ENCODE measurements at regions not wholly inside any gene's neighbourhood (a gene's known extent, or its start where the extent isn't known, plus 50 kb on each side); places are given as distances from the start of the nearest gene placed in this dataset.

DNA sequence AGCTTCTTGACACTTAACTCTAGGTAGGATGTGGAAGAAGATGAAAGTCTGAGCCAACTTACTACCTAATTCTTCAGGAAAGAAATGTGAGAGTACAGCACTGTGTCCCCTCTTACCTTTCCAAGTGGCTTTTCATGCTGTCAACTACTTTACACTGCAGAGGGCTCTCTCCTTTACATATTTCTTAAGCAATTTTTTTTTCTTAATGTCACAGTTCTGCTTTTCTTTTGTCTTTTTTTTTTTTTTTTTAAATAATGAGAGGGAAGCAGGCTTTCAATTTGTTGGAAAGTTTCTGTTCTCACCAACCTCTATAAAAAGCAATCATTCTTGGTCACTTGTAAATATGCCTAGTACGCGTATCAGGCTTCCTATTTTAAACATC lies 212.7 kb upstream of the MIR17HG start:
- Histone ChIP-seq H3K27ac (no peak overlapping the region), H3K36me3 (no peaks in the 10 kb centered on the region), H3K9me3 (no peaks in the 10 kb centered on the region), H3K4me3 (no peak overlapping the region), H3K27me3 (no peaks in the 10 kb centered on the region), H3K4me1 (no peaks in the 10 kb centered on the region)
- TF ChIP-seq POLR2AphosphoS5 (IDR thresholded peaks at IDR 0.05), result no peak
- TF ChIP-seq POLR2A (IDR thresholded peaks at IDR 0.05), result no peak
- no peak for TF ChIP-seq EP300 (IDR thresholded peaks at IDR 0.05)
- TF ChIP-seq, protein P1, sequence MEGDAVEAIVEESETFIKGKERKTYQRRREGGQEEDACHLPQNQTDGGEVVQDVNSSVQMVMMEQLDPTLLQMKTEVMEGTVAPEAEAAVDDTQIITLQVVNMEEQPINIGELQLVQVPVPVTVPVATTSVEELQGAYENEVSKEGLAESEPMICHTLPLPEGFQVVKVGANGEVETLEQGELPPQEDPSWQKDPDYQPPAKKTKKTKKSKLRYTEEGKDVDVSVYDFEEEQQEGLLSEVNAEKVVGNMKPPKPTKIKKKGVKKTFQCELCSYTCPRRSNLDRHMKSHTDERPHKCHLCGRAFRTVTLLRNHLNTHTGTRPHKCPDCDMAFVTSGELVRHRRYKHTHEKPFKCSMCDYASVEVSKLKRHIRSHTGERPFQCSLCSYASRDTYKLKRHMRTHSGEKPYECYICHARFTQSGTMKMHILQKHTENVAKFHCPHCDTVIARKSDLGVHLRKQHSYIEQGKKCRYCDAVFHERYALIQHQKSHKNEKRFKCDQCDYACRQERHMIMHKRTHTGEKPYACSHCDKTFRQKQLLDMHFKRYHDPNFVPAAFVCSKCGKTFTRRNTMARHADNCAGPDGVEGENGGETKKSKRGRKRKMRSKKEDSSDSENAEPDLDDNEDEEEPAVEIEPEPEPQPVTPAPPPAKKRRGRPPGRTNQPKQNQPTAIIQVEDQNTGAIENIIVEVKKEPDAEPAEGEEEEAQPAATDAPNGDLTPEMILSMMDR (IDR thresholded peaks at IDR 0.05), result no peak
- WGBS, 2 donors (ENCODE audit: low coverage in 1 of 2), result 35 to 71% methylated on average over 2 of the region's 2 CpGs
- ATAC-seq, result no peak

DNA sequence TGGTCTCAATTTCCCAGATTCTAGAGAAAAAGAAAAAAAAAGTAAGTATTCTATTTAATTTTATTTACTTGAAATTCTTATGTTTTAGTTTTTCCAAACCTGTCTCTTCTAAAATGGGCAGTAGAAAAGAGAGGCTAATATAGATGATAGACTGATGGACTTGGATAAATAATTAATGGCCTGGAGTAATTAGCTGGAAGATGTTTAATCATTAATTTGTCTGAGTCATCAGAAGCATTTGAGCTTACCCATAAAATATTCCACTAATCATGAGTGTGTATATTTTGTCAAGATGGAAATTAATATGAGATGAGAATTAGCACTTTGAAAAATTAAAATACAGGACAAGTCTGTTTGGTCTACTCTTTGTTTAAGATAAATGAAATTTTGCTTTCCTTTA lies 212.1 kb upstream of the MIR17HG start:
- H3K27ac ChIP-seq, result no peak overlapping the region
- no peaks in the 10 kb centered on the region for H3K36me3 ChIP-seq
- TF ChIP-seq POLR2A (IDR thresholded peaks at IDR 0.05) (no peak), POLR2AphosphoS5 (IDR thresholded peaks at IDR 0.05) (no peak), EP300 (IDR thresholded peaks at IDR 0.05) (no peak)
- TF ChIP-seq, protein P1 (IDR thresholded peaks at IDR 0.05), result no peak
- H3K4me3 ChIP-seq, result no peak overlapping the region
- H3K9me3 ChIP-seq, result no peaks in the 10 kb centered on the region
- no peak for ATAC-seq
- H3K4me1 ChIP-seq, result no peaks in the 10 kb centered on the region
- no peaks in the 10 kb centered on the region for H3K27me3 ChIP-seq

DNA sequence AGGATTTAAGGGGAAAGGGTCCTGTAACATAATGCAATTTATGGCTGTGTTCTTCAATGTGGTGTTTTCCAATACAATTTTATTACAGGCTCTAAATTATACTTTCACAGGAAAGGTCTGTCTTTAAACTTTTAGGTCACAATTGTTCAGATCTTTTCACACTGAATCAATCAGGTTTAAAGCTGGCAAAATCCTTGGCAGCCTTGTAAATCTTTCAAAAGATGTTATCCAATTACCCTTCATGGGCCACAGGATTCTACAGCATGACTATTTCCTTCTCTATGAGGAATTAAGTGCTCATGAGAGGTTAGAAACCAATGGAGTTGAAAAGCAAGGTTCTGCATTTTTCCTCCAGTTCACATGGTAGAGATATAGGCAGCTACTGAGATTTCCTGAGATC lies 211.5 kb upstream of the MIR17HG start:
- H3K9me3 ChIP-seq, result no peaks in the 10 kb centered on the region
- H3K27ac ChIP-seq, result no peak overlapping the region
- TF ChIP-seq POLR2AphosphoS5 (IDR thresholded peaks at IDR 0.05), result no peak
- TF ChIP-seq EP300 (IDR thresholded peaks at IDR 0.05), result no peak
- TF ChIP-seq, protein P1 (IDR thresholded peaks at IDR 0.05), result no peak
- TF ChIP-seq POLR2A (IDR thresholded peaks at IDR 0.05), result no peak
- no peak for ATAC-seq
- no peaks in the 10 kb centered on the region for H3K4me1 ChIP-seq
- H3K4me3 ChIP-seq, result no peak overlapping the region
- H3K27me3 ChIP-seq, result no peaks in the 10 kb centered on the region
- no peaks in the 10 kb centered on the region for H3K36me3 ChIP-seq

DNA sequence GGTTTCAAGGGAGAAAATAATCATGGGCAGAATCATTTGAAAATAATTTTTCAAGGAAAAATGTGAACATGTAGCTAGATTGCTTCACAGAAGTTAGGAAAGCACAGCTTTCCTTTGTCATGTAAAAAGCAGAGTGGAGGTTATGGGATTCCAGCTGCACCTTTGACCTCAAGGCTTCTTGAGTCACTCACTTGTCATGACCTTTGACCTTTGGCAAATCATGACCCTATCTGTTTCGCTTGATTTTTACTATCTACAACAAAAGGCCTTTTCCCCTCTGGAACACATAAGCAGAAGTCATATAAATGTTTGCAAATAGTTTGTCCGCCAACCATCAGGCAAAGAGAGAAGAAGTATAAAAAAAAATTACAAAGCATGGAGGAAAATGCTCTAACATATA lies 210.7 kb upstream of the MIR17HG start:
- Histone ChIP-seq H3K4me3 (no peak overlapping the region), H3K9me3 (no peaks in the 10 kb centered on the region), H3K27ac (no peak overlapping the region), H3K27me3 (peaks cover 4% of the 10 kb centered on the region), H3K4me1 (no peaks in the 10 kb centered on the region), H3K36me3 (no peaks in the 10 kb centered on the region)
- TF ChIP-seq EP300 (IDR thresholded peaks at IDR 0.05) (no peak), POLR2A (IDR thresholded peaks at IDR 0.05) (no peak), POLR2AphosphoS5 (IDR thresholded peaks at IDR 0.05) (no peak)
- TF ChIP-seq, protein P1 (IDR thresholded peaks at IDR 0.05), result no peak
- WGBS, 2 donors (ENCODE audit: low coverage in 1 of 2), result 75 to 94% methylated on average over 2 of the region's 2 CpGs
- no peak for ATAC-seq

DNA sequence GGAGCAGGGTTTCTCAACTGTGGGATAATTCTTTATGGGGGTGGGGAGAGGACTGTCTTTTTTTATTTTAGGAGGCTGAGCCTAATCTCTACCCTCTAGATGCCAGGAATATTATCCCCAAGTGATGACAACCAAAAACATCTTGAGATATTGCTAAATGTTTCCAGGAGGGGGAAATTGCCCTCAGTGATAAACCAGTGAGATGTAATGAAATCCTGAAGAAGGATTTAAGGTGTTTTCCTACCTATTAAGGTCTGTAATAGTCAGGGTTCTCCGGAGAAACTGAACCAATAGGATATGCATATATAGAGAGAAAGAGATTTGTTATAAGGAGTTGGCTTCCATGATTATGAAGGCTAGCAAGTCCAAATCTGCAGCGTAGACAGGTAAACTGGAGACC lies 208.3 kb upstream of the MIR17HG start:
- no peak for ATAC-seq
- Histone ChIP-seq H3K9me3 (no peaks in the 10 kb centered on the region), H3K36me3 (no peaks in the 10 kb centered on the region), H3K4me1 (no peaks in the 10 kb centered on the region), H3K4me3 (no peak overlapping the region), H3K27ac (no peak overlapping the region), H3K27me3 (peaks cover 9% of the 10 kb centered on the region)
- TF ChIP-seq, protein P1 (IDR thresholded peaks at IDR 0.05), result no peak
- TF ChIP-seq POLR2AphosphoS5 (IDR thresholded peaks at IDR 0.05) (no peak), EP300 (IDR thresholded peaks at IDR 0.05) (no peak), POLR2A (IDR thresholded peaks at IDR 0.05) (no peak)
- 90 to 91% methylated on average over 2 of the region's 2 CpGs for WGBS, 2 donors (ENCODE audit: low coverage in 1 of 2)

All from gastroesophageal sphincter (tissue), 4 donors.